Lung (tissue), 11 donors: ENCODE measurements at regions not wholly inside any gene's neighbourhood (a gene's known extent, or its start where the extent isn't known, plus 50 kb on each side); places are given as distances from the start of the nearest gene placed in this dataset.
A peak's percentile ranks its signal among the peaks of the same experiment; 100 is the strongest.

Experiments used
- ATAC-seq: fragments of 200-7000 bp; cut with Tn5 transposase; one replicate; pipeline ENCODE4 v1.9.1; 2020; ENCODE audit warnings: moderate number of reproducible peaks; ENCODE audit not compliant: insufficient read depth, low FRiP score
- DNase-seq, 3 donors: peaks; one replicate each; pipeline ENCODE4 v3.0.0-alpha.2; 2013 to 2017
- H3K27ac ChIP-seq, 2 donors: one replicate each; pipeline ENCODE4 v1.5.1; 2013; ENCODE audit warnings: mild to moderate bottlenecking in 2 of 2, moderate library complexity in 2 of 2, control low read depth in 1 of 2, inconsistent platforms in 1 of 2, low read depth in 1 of 2, low read length in 1 of 2
- H3K27me3 ChIP-seq, 3 donors: one replicate each; pipeline ENCODE4 v1.5.1; 2013; ENCODE audit warnings: low read length in 2 of 3; ENCODE audit not compliant: control insufficient read depth in 3 of 3, insufficient read depth in 3 of 3
- H3K36me3 ChIP-seq, 4 donors: one replicate each; pipeline ENCODE4 v1.5.1; 2013; ENCODE audit warnings: low read length in 4 of 4, mild to moderate bottlenecking in 1 of 4, moderate library complexity in 1 of 4; ENCODE audit not compliant: control insufficient read depth in 4 of 4, insufficient read depth in 4 of 4
- H3K4me1 ChIP-seq, 5 donors: one replicate each; pipeline ENCODE4 v1.5.1; 2013; ENCODE audit warnings: low read length in 5 of 5, mild to moderate bottlenecking in 2 of 5, moderate library complexity in 1 of 5; ENCODE audit not compliant: control insufficient read depth in 5 of 5, insufficient read depth in 5 of 5
- H3K4me3 ChIP-seq: one replicate; pipeline ENCODE4 v1.5.1; 2013; ENCODE audit warnings: mild to moderate bottlenecking, control low read depth, moderate library complexity
- H3K9ac ChIP-seq, 2 donors: one replicate each; pipeline ENCODE4 v1.5.1; 2013; ENCODE audit warnings: low read length in 2 of 2, control low read depth in 1 of 2; ENCODE audit not compliant: insufficient read depth in 1 of 2
- H3K9me3 ChIP-seq, 4 donors: one replicate each; pipeline ENCODE4 v1.5.1; 2013; ENCODE audit warnings: low read length in 3 of 4, mild to moderate bottlenecking in 1 of 4, moderate library complexity in 1 of 4; ENCODE audit not compliant: control insufficient read depth in 4 of 4, insufficient read depth in 3 of 4
- CTCF ChIP-seq: IDR thresholded peaks from 2 replicates; pipeline ENCODE4 v1.5.1; 2012; ENCODE audit warnings: mild to moderate bottlenecking; ENCODE audit errors: control extremely low read depth, extremely low read depth
- WGBS, 2 donors: extraction: QIAGEN DNeasy Blood & Tissue Kit; methylation state at CpG; one replicate each; pipeline ENCODE4 v1.1.7; 2013; 5-methylcytosine and 5-hydroxymethylcytosine counted together
- donor health status: control.
- donor health status: control.
- donor health status: Bipolar disorder and iron deficiency.
- donor health status: healthy.
- donor health status: DM: yes; HTN: yes; CAD: no.

GRCh38 chr5:75965292-75965691 is 117.9 kb upstream of the SV2C start:
- Histone ChIP-seq H3K27ac (no peak overlapping the region), H3K27me3 (no peaks in the 10 kb centered on the region), H3K4me1 (no peaks in the 10 kb centered on the region), H3K9me3 (peaks cover 0 to 7% (median 0%) of the 10 kb centered on the region in 4 donors), H3K36me3 (no peaks in the 10 kb centered on the region), H3K9ac (no peak overlapping the region), H3K4me3 (no peak overlapping the region)
- ATAC-seq, result no peak
- DNase-seq, result no peak
- WGBS, 2 donors, result 58 to 82% methylated on average over 1 of the region's 1 CpG
- no peak for TF ChIP-seq CTCF

- 47 to 62% methylated on average over 2 of the region's 2 CpGs for WGBS, 2 donors
- Histone ChIP-seq H3K36me3 (no peaks in the 10 kb centered on the region), H3K4me1 (no peaks in the 10 kb centered on the region), H3K4me3 (no peak overlapping the region), H3K9me3 (peaks cover 0 to 7% (median 0%) of the 10 kb centered on the region in 4 donors), H3K27me3 (no peaks in the 10 kb centered on the region), H3K9ac (no peak overlapping the region), H3K27ac (no peak overlapping the region)
- ATAC-seq (no peak), DNase-seq (peak in 1 of 3 donors; percentile 0)
- no peak for TF ChIP-seq CTCF
These were observed 119.2 kb upstream of the SV2C start for GRCh38 chr5:75964008-75964407.

- no peak for TF ChIP-seq CTCF
- Histone ChIP-seq H3K4me3 (no peak overlapping the region), H3K27ac (no peak overlapping the region), H3K4me1 (no peaks in the 10 kb centered on the region), H3K9me3 (peaks cover 0 to 7% (median 0%) of the 10 kb centered on the region in 4 donors), H3K36me3 (no peaks in the 10 kb centered on the region), H3K9ac (no peak overlapping the region), H3K27me3 (no peaks in the 10 kb centered on the region)
- ATAC-seq (no peak), DNase-seq (no peak)
- WGBS, 2 donors, result 87 to 91% methylated on average over 2 of the region's 2 CpGs
These were observed 119.6 kb upstream of the SV2C start for GRCh38 chr5:75963554-75963953.

- Histone ChIP-seq H3K27ac (no peak overlapping the region), H3K9ac (no peak overlapping the region), H3K9me3 (peaks cover 0 to 2% (median 0%) of the 10 kb centered on the region in 4 donors), H3K36me3 (no peaks in the 10 kb centered on the region), H3K4me3 (no peak overlapping the region), H3K4me1 (no peaks in the 10 kb centered on the region), H3K27me3 (no peaks in the 10 kb centered on the region)
- WGBS, 2 donors, result 76 to 84% methylated on average over 1 of the region's 1 CpG
- ATAC-seq (no peak), DNase-seq (no peak)
- TF ChIP-seq CTCF, result no peak
These were observed 121.4 kb upstream of the SV2C start for GRCh38 chr5:75961818-75962217.
